Smooth muscle cell of the brain vasculature (primary cell): ENCODE measurements at regions not wholly inside any gene's neighbourhood (a gene's known extent, or its start where the extent isn't known, plus 50 kb on each side); places are given as distances from the start of the nearest gene placed in this dataset.

ENCODE experiments used
- DNase-seq: peaks from one replicate; pipeline ENCODE4 v3.0.0-alpha.2; 2012; ENCODE audit warnings: low read depth, low spot score

DNA sequence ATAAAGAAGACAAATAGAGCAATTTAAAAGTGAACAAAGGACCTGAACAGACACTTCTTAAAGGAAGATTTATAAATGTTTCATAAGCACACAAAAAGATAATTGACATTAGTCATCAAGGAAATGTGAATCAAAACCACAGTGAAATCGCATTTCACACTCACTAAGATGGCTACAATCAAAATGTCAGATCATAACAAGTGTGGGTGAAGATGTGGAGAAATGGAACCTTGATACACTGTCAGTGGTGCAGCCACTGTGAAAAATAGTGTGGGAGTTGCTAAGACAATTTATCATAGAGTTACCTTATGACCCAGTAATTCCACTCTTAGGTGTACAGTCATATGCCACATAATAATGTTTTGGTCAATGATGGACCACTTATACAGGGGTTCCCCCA, 54.5 kb upstream of the HTR4 start:
- DNase-seq, result no peak

- DNase-seq, result no peak
Observed at GRCh38 chr5:148711961-148712360, 57.6 kb upstream of the HTR4 start.

- no peak for DNase-seq
Observed at GRCh38 chr5:148713735-148714508, 59.6 kb upstream of the HTR4 start.

GRCh38 chr5:148716716-148717115, 62.4 kb upstream of the HTR4 start:
- DNase-seq, result no peak

DNA sequence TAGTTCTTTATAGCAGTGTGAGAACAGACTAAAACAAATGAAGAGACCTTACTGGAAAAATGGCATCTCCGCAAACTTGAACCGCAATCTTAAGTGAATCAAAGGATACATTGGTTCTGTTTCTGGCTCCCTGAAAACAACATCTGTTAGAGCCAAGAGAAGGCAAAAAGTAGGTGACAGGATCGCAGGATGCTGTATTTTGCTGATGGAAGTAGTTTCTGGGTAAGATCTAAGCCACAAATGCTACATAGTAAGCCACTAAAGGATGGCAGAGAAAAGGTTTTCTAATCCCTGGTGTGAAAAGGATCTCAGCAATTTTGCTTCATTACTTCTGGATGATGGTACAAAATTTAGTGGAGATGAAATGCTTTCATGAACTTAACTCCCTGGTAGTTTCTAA, 63.3 kb upstream of the HTR4 start:
- DNase-seq, result no peak

DNA sequence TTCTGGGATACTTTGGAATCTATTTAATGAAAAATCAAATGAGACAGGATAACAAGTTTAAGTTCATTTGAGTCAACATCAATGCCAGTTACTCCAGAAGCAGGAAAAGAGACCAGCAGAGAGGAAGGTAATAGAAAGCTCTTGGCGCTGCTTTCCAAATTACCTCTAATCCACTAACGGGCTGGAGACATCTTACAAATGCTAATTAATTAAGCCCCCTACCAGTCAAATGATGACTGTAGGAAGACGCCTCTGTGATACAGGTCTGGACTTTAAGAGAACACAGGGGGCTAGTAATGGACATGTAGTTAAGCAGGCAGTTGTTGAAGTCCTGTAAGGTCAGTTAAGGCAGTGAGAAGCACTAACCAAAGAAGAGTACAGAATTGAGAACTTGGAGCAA, 65.3 kb upstream of the HTR4 start:
- no peak for DNase-seq

DNA sequence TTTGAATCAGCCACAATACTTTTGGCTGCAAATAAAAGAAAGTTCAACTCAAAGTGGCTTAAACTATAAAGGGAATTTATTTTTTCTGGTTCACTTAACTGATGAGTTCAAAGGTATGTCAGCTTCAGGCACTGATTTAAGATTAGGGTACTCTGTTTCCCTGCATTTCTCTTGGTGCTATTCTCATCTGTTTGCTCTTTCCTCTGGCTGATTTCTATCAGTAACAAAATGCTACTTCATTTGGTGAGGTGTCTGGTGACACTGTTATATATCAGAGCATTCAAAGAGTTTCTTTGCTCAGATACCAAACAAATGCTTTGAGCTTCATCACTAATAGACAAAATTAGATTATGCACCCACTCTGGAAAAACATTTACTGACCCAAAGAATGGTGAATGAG, 65.9 kb upstream of the HTR4 start:
- no peak for DNase-seq

DNA sequence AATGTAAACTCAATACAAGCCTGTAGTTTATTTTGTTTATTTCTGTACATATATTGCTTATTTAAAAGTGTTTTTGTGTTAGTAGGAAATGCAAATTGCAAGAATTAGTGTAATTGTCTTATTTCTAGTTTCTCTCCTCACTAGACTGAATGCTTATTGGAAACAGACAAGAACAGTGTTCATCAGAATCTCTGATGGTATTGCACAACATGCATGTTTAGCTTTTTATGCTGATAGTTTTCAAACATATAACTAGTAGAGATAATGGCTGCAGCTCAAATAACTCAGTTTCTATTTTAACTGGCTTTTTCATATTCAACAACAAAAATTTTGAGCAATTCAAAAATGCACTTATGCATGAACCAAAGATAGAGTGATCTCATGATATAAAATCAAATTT, 68.8 kb upstream of the HTR4 start:
- DNase-seq, result no peak

GRCh38 chr5:148725675-148726074, 71.3 kb upstream of the HTR4 start:
- no peak for DNase-seq

DNA sequence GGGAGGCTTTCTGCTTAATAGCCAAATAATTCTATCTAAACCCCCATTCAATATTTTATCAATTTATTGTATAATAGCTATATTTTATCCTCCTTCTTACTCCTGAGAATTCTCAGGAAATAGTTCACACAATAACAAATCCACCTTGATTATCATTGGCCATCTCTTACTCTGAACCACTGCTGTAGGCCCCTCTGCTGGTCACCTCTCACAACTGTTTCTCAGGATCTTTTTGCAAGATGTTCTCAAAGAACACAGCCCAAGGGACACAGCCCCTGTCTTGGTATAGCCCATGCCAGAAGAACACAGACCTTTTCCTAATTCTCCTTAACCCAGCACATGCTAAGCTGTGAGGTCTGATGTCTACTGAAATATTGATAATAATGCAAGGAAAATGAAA, 74.9 kb upstream of the HTR4 start:
- DNase-seq, result no peak

- DNase-seq, result peak; percentile 41
Observed at GRCh38 chr5:148730270-148730669, 75.9 kb upstream of the HTR4 start.

- DNase-seq, result peak; percentile 86
Observed at GRCh38 chr5:148730942-148731898, 76.9 kb upstream of the HTR4 start.

GRCh38 chr5:148732692-148733091, 78.4 kb upstream of the HTR4 start:
- DNase-seq, result no peak

DNA sequence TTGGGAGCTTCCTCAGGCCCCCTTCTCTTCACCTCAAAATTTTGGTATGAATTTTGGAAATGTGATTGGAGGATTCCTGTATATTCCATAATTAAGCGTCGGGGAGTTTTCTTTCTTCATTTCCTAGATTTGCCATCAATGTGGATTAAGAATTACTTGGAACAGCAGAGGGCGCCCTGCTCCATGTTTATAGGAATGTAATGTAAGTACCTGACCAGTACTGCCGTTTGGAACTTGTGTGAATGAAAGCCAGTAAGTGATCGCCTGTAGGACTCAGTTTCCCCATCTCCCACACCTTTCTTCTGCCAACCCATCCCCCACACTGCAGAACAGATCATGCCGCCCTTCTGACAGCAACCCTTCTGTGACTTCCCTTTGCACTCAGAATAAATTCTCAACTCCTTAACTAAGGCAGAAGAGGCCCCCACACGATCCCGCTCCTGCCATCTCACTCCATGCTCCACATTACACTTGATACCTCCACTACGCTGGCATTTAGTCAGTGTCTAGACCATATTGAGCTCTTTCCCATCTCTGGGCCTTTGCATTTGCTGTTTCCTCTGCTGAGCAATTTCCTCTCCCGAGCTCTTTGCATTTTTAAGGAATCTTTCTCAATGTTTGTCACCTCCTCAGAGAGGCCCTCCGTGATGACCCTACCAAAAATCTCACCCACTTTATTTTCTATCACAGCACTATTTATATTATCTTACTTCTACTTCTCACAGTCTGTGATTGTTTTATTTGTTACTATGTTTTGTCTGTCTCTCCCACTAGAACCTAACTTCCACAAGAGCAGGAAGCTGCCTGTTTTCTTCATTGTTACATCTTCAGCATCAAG, 79.5 kb upstream of the HTR4 start:
- DNase-seq, result peak; percentile 80

- no peak for DNase-seq
Observed at GRCh38 chr5:148734518-148734917, 80.2 kb upstream of the HTR4 start.

- DNase-seq, result no peak
Observed at GRCh38 chr5:148735301-148735835, 81.0 kb upstream of the HTR4 start.

- no peak for DNase-seq
Observed at GRCh38 chr5:148739023-148739422, 84.7 kb upstream of the HTR4 start.

DNA sequence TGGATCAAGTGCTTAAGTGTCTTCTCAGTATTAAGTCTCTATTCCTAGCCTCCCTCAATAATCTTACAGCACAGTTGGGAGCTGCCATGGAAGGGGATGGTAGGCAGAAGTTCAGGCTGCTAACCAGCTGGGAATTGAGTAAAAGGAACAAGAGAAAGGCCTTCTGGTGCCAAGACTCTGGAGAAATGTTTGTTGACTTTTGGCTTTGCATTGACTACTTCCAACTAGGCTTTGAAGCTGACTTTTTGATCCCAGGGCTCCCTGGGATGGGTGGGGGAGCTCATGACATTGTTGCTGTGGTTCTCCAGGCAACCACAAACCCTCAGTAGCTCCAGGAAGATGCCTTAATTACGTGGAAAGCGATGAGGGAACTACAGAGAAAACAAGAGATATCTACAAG, 85.2 kb upstream of the HTR4 start:
- DNase-seq, result peak; percentile 82

- DNase-seq, result no peak
Observed at GRCh38 chr5:148740079-148740858, 85.9 kb upstream of the HTR4 start.

- DNase-seq, result peak; percentile 45
Observed at GRCh38 chr5:148740966-148741742, 85.3 kb upstream of the ADRB2 start.
